ENCODE measurements at regions not wholly inside any gene's neighbourhood (a gene's known extent, or its start where the extent isn't known, plus 50 kb on each side); places are given as distances from the start of the nearest gene placed in this dataset.

GRCh38 chr12:4829161-4829792, 80.4 kb upstream of the KCNA1 start:
- no peaks in the 10 kb centered on the region for H3K27me3 ChIP-seq
- H3K4me3 ChIP-seq = no peak overlapping the region
- intact Hi-C loops (cut with DNase I; ENCODE audit: low total_unique reads) = no loop called here
- 74 to 79% methylated on average over 7 of the region's 7 CpGs for WGBS, 2 donors
- H3K9me3 ChIP-seq = no peaks in the 10 kb centered on the region
- H3K27ac ChIP-seq = no peak overlapping the region
- no peak for DNase-seq
- H3K36me3 ChIP-seq (ENCODE audit: low read depth, missing control alignments) = no peaks in the 10 kb centered on the region
- H3K4me1 ChIP-seq = no peaks in the 10 kb centered on the region
- TF ChIP-seq POLR2A (IDR thresholded peaks at IDR 0.05) = no peak
- TF ChIP-seq CTCF (IDR thresholded peaks at IDR 0.05) = no peak

DNA sequence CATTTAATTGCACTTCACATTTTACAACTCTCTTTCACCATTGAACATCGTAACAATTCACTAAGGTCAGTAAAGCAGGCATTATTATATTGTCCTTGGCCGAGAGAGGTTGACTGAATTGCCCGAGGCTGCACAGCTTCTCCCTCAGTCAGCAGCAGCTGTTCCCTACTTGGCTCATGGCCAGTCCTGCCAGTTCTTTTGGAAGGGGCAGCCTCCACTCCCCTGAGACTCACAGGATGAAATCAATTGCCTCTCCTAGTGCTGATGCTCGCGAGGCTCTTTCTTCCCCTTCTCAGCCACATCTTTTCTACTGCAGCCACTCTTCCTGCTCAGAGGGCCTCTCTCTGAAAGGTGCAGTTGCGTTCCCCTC, 79.9 kb upstream of the KCNA1 start:
- Histone ChIP-seq H3K4me1 (no peaks in the 10 kb centered on the region), H3K9me3 (no peaks in the 10 kb centered on the region), H3K36me3 (ENCODE audit: low read depth, missing control alignments) (no peaks in the 10 kb centered on the region), H3K4me3 (no peak overlapping the region), H3K27me3 (no peaks in the 10 kb centered on the region), H3K27ac (no peak overlapping the region)
- intact Hi-C loops (cut with DNase I; ENCODE audit: low total_unique reads) = no loop called here
- TF ChIP-seq POLR2A (IDR thresholded peaks at IDR 0.05) (no peak), CTCF (IDR thresholded peaks at IDR 0.05) (no peak)
- WGBS, 2 donors = 50 to 51% methylated on average over 6 of the region's 6 CpGs
- DNase-seq = no peak

DNA sequence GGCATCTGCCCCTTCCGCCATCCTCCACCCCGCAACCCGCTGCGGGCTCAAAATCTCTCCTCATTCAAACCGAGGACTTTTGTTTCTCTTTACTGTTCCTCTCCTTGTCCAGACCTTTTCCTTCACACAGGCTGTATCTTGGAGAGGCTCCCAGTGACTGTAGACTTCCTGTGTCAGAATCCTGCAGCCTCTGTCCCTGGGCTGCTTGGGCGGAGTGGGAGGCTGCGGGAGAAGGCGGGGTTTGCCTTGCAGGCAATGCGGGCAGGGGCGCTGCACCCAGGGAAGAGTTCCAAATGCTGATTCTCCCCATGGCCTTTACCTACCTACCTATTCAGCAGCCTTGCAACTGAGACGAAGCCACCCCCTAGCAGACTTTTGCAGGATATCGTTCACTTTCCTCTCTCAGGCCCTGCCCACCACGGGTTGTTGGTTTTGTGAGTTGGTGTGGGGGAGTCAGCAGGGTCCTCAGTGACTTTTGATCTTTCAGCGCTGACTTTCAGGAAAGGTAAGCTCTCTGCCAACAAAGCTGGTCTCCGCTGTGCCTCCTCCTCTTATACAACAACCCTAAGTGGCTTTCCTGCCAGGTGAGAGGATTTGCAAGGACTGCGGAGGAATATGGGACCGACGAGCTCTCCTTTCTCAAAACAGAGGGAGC, 79.0 kb upstream of the KCNA1 start:
- Histone ChIP-seq H3K36me3 (ENCODE audit: low read depth, missing control alignments) (no peaks in the 10 kb centered on the region), H3K27ac (no peak overlapping the region), H3K9me3 (no peaks in the 10 kb centered on the region), H3K4me1 (no peaks in the 10 kb centered on the region), H3K4me3 (no peak overlapping the region), H3K27me3 (no peaks in the 10 kb centered on the region)
- intact Hi-C loops (cut with DNase I; ENCODE audit: low total_unique reads) = no loop called here
- no peak for DNase-seq
- no peak for TF ChIP-seq POLR2A (IDR thresholded peaks at IDR 0.05)
- no peak for TF ChIP-seq CTCF (IDR thresholded peaks at IDR 0.05)
- WGBS, 2 donors = 33 to 43% methylated on average over 16 to 18 of the region's 18 CpGs

DNA sequence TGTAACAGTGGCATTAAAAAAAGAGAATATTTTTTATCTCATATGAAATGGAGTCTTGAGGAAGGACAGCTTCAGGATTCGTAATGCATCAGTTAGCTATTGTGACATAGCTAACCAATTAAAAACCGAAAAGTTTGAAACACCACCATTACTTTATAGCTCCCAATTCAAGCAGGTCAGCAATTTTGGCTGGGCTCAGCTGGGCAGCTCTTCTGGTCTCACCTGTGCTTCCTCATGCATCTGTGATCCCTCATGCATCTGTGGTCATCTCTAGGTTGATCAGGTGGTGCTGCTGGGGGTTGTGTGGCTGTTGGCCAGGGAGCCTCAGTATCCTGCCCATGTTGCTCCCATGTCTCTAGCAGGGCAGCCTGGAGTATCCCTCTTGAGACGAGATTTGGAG, 76.7 kb upstream of the KCNA1 start:
- 86% methylated on average over 3 of the region's 3 CpGs for WGBS, 2 donors

More for the DNA sequence above, 76.7 kb upstream of the KCNA1 start:
- no peak for TF ChIP-seq POLR2A (IDR thresholded peaks at IDR 0.05)
- no peak for TF ChIP-seq CTCF (IDR thresholded peaks at IDR 0.05)
- Histone ChIP-seq H3K9me3 (no peaks in the 10 kb centered on the region), H3K27me3 (no peaks in the 10 kb centered on the region), H3K36me3 (ENCODE audit: low read depth, missing control alignments) (no peaks in the 10 kb centered on the region), H3K27ac (no peak overlapping the region), H3K4me3 (no peak overlapping the region), H3K4me1 (no peaks in the 10 kb centered on the region)
- intact Hi-C loops (cut with DNase I; ENCODE audit: low total_unique reads) = no loop called here
- no peak for DNase-seq
